MM.1S (cell line): ENCODE measurements at regions not wholly inside any gene's neighbourhood (a gene's known extent, or its start where the extent isn't known, plus 50 kb on each side); places are given as distances from the start of the nearest gene placed in this dataset.

Source experiments
- EZH2 ChIP-seq: fragments of 300-600 bp; sonication (generic); optimal IDR thresholded peaks from 2 replicates; pipeline ENCODE3; 2017; ENCODE audit warnings: low read depth, mild to moderate bottlenecking, antibody characterized with exemption, low read length, mixed read lengths
- EZH2phosphoT487 ChIP-seq: fragments of 300-600 bp; sonication (generic); IDR thresholded peaks from 2 replicates; pipeline ENCODE4 v1.6.1; 2018; ENCODE audit warnings: antibody characterized with exemption, low read length
- TF ChIP-seq, protein P1 (sequence below): fragments of 300-600 bp; sonication (generic); IDR thresholded peaks from 2 replicates; pipeline ENCODE4 v1.5.1; 2016; ENCODE audit warnings: antibody characterized with exemption, low read length, mixed read lengths

GRCh38 chr7:41096917-41097316, 606.0 kb downstream of the INHBA start:
- TF ChIP-seq, protein P1, sequence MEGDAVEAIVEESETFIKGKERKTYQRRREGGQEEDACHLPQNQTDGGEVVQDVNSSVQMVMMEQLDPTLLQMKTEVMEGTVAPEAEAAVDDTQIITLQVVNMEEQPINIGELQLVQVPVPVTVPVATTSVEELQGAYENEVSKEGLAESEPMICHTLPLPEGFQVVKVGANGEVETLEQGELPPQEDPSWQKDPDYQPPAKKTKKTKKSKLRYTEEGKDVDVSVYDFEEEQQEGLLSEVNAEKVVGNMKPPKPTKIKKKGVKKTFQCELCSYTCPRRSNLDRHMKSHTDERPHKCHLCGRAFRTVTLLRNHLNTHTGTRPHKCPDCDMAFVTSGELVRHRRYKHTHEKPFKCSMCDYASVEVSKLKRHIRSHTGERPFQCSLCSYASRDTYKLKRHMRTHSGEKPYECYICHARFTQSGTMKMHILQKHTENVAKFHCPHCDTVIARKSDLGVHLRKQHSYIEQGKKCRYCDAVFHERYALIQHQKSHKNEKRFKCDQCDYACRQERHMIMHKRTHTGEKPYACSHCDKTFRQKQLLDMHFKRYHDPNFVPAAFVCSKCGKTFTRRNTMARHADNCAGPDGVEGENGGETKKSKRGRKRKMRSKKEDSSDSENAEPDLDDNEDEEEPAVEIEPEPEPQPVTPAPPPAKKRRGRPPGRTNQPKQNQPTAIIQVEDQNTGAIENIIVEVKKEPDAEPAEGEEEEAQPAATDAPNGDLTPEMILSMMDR, result no peak
- TF ChIP-seq EZH2 (no peak), EZH2phosphoT487 (no peak)
